ENCODE measurements at regions not wholly inside any gene's neighbourhood (a gene's known extent, or its start where the extent isn't known, plus 50 kb on each side); places are given as distances from the start of the nearest gene placed in this dataset.

DNA sequence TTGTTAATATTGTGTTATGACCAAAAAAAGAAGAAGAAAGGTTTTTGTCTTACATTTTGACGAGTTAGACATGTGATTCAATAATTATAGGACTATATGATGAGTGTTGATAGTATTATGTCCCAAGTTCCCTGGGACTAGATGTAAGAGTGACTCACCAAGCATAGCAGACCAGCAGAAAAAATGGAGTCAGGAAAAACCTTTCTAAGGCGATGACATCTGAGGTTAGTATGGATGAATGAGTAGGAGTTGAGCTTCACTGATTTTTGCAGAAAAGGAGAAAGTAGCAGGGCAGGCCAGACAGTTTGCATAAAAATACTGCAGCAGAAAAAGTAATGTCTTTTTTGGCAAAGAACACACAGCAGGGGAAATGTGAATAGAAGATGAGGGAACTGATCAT, 1041.3 kb upstream of the ADGRL4 start:
- no peak overlapping the region for H3K27ac Mint-ChIP-seq
- H3K4me3 Mint-ChIP-seq, result no peak overlapping the region
- no peaks in the 10 kb centered on the region for H3K9me3 Mint-ChIP-seq (ENCODE audit: low read depth)
- DNase-seq (no peak), ATAC-seq (no peak)
- H3K36me3 Mint-ChIP-seq, result no peaks in the 10 kb centered on the region
- CTCF ChIA-PET, result no interaction called here
- no peaks in the 10 kb centered on the region for H3K27me3 Mint-ChIP-seq
- no peaks in the 10 kb centered on the region for H3K4me1 Mint-ChIP-seq

DNA sequence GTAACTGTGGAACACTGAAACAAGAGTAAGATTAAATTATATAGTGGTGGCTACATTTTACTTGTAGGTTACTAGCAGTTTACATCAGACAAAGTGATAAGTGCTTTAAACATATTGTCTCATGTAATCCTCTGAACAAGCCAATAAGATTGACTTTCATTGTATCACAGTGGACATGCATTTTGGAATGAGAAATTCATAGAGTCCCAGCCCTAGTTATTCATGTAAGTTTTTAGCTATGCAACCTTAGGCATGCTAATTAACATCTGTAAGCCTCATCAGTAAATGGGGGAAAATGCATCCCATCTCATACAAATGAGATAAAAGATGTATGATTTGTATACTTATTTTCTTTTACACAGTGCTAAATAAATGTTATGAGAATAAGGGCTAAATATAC, 1038.1 kb upstream of the ADGRL4 start:
- H3K9me3 Mint-ChIP-seq (ENCODE audit: low read depth), result peaks cover 7% of the 10 kb centered on the region
- no peaks in the 10 kb centered on the region for H3K4me1 Mint-ChIP-seq
- H3K27ac Mint-ChIP-seq, result no peak overlapping the region
- no peaks in the 10 kb centered on the region for H3K36me3 Mint-ChIP-seq
- H3K4me3 Mint-ChIP-seq, result no peak overlapping the region
- CTCF ChIA-PET, result no interaction called here
- no peak for DNase-seq
- ATAC-seq, result no peak
- H3K27me3 Mint-ChIP-seq, result no peaks in the 10 kb centered on the region

DNA sequence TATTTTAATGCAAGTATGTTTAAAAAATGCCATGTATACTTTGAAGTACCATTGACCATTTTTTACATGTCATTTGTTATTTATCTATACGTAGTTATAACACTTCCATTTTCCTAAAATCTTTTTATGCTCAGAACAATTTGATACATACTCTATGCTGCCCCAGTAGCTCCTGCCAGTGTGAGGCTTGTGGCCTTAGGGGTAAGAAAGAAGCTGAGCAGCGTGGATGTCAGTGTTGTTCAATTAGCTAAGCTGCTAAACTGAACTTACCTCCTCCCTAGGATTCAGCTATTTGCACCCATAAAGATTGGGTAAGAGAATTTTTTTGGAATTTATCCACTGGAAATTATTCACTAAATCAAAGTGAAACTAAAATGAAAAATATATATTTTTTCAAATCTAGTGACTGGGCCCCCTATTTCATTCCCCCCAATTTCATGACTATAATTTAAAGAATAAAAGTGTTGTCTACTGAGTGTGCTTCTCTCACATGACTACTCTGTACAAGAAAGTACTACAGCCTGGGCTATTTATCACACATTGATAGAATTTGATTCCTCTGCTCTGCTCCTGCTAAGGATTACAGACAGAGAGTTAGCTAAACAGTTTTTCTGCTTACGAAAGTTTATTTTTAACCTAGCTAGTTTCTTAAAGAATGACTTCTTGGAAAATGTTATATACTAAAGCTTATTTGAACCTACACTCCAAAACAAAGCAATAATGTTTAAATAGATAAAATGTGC, 1030.3 kb upstream of the ADGRL4 start:
- H3K27me3 Mint-ChIP-seq, result no peaks in the 10 kb centered on the region
- DNase-seq, result no peak
- H3K4me3 Mint-ChIP-seq, result no peak overlapping the region
- no peak for ATAC-seq
- peaks cover 10% of the 10 kb centered on the region for H3K9me3 Mint-ChIP-seq (ENCODE audit: low read depth)
- no peak overlapping the region for H3K27ac Mint-ChIP-seq
- H3K4me1 Mint-ChIP-seq, result no peaks in the 10 kb centered on the region
- no peaks in the 10 kb centered on the region for H3K36me3 Mint-ChIP-seq
- CTCF ChIA-PET, result no interaction called here

DNA sequence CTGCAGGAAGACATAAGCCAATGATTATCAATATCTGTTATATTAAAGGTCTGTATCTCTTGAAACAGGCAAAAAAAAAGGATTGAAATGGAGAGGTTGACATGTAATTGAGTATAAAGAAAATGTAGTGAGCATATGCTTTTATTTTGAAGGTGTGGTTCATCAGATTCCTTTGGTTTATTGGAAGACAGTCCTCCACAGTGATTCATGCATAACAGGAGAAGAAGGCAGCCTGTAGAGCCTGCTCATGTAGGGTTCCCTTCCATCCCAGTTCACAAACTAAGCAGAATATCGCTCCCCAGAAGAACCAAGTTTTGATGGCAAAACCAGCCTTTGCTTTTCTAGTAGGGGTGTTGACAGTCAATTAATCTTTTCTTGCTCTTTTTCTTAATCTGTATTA, 1016.8 kb upstream of the ADGRL4 start:
- no peaks in the 10 kb centered on the region for H3K27me3 Mint-ChIP-seq
- ATAC-seq, result no peak
- no peak for DNase-seq
- no peak overlapping the region for H3K4me3 Mint-ChIP-seq
- peaks cover 2% of the 10 kb centered on the region for H3K9me3 Mint-ChIP-seq (ENCODE audit: low read depth)
- H3K27ac Mint-ChIP-seq, result no peak overlapping the region
- CTCF ChIA-PET, result no interaction called here
- H3K4me1 Mint-ChIP-seq, result no peaks in the 10 kb centered on the region
- H3K36me3 Mint-ChIP-seq, result no peaks in the 10 kb centered on the region

DNA sequence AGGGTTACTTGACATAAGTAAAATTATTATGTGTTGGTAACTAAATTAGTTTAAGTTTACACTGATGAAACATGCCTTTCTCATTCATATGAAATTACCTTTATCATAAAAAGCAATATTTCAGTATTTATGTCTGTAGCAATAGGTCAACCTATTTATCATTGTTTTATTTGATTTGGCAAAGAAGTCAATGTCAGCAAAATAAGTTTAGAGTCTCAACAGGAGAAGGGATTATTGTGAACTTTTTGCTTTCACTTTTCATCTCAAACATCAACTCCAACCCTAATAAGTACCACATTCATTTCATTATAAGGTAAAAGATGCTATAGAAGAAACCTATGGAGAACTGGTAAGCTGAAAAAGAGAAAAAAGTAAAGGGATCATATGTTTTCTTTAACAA, 1015.4 kb upstream of the ADGRL4 start:
- CTCF ChIA-PET, result no interaction called here

DNA sequence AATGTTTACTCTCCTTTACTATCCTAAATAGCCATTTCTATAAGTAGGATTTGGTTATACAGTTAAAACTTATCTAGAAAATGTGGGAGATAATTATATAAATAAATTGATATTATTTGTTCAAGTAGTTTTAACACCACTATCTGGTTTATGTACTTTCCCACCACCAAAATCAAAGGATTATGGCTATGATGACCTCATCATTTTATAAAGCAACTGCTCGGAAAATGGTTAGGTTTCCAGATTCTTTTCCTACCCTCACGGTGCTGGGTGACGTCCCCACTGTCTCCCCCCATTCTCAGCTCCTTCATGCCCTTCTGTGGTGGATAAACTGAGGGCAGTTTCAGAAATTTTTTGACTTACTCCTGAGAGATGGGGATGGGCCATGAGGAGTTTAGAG, 1011.8 kb upstream of the ADGRL4 start:
- Mint-ChIP-seq H3K27ac (no peak overlapping the region), H3K9me3 (ENCODE audit: low read depth) (peaks cover 2% of the 10 kb centered on the region), H3K36me3 (no peaks in the 10 kb centered on the region), H3K4me3 (no peak overlapping the region), H3K27me3 (no peaks in the 10 kb centered on the region), H3K4me1 (no peaks in the 10 kb centered on the region)
- DNase-seq (no peak), ATAC-seq (no peak)
- CTCF ChIA-PET, result no interaction called here

More for the DNA sequence above, 1015.4 kb upstream of the ADGRL4 start:
- DNase-seq (no peak), ATAC-seq (no peak)
- Mint-ChIP-seq H3K27me3 (no peaks in the 10 kb centered on the region), H3K4me1 (no peaks in the 10 kb centered on the region), H3K36me3 (no peaks in the 10 kb centered on the region), H3K27ac (no peak overlapping the region), H3K9me3 (ENCODE audit: low read depth) (peaks cover 2% of the 10 kb centered on the region), H3K4me3 (no peak overlapping the region)

DNA sequence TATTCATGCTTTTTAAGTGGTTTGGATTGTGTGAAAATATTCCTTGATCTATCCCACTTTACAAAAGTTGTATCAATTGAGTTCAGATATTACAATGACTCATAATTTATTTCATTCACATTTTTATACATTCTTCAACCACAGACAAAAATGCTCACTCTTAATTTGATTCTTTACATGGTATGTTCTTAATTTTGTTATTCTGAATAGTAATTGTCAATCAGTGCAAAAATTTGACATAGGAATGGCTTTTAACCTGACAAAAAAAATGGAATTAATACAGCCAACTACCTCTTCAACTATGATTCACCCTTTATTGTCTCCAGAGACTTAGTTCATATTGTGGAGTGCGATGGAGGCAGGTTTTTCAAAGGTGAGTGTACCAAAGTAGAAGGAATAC, 1002.4 kb upstream of the ADGRL4 start:
- H3K36me3 Mint-ChIP-seq, result no peaks in the 10 kb centered on the region
- no peak for ATAC-seq
- no peaks in the 10 kb centered on the region for H3K27me3 Mint-ChIP-seq
- H3K4me1 Mint-ChIP-seq, result no peaks in the 10 kb centered on the region
- peaks cover 4% of the 10 kb centered on the region for H3K9me3 Mint-ChIP-seq (ENCODE audit: low read depth)
- CTCF ChIA-PET, result no interaction called here
- no peak overlapping the region for H3K27ac Mint-ChIP-seq
- no peak overlapping the region for H3K4me3 Mint-ChIP-seq
- no peak for DNase-seq

DNA sequence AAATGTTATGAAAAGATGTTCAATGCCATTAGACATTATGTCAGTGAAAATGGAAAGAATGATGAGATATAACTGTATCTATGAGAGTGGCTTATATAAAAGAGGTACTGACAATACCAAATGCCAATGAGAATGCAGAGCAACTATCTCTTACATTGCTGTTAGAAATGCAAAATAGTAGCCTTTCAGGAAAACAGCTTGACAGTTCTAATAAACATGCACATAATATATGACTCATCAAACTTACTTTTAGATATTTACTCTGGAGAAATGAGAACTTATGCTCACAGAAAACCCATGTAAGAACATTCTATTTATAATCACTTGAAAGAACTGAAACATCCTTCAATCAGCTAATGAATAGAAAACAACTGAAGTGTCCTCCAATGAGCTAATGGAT, 996.7 kb upstream of the ADGRL4 start:
- no peak for DNase-seq
- no peaks in the 10 kb centered on the region for H3K27me3 Mint-ChIP-seq
- no peak overlapping the region for H3K4me3 Mint-ChIP-seq
- ATAC-seq, result no peak
- peaks cover 8% of the 10 kb centered on the region for H3K9me3 Mint-ChIP-seq (ENCODE audit: low read depth)
- no peak overlapping the region for H3K27ac Mint-ChIP-seq
- H3K36me3 Mint-ChIP-seq, result no peaks in the 10 kb centered on the region
- no peaks in the 10 kb centered on the region for H3K4me1 Mint-ChIP-seq
- CTCF ChIA-PET, result no interaction called here

DNA sequence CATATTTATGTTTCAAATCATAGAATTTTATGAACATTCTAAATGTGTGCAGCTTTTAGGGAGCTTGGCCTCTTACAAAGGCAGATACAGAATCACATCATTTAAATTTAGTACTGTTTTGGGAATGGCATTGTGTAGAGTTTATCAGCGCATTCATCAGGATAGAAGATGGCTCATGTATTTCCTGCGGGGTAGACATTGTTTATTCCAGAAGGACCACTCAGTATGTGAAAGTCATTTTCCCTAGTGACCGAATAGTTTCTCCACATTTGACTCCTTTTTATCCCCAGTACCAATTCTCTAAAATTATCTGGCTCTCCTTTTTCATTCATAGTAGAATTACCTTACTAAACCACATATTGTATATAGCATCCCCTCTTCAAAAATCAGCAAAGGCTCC, 981.9 kb upstream of the ADGRL4 start:
- Mint-ChIP-seq H3K36me3 (no peaks in the 10 kb centered on the region), H3K9me3 (ENCODE audit: low read depth) (peaks cover 12% of the 10 kb centered on the region), H3K4me3 (no peak overlapping the region), H3K27me3 (no peaks in the 10 kb centered on the region), H3K27ac (no peak overlapping the region), H3K4me1 (no peaks in the 10 kb centered on the region)
- CTCF ChIA-PET, result no interaction called here
- DNase-seq (no peak), ATAC-seq (no peak)

DNA sequence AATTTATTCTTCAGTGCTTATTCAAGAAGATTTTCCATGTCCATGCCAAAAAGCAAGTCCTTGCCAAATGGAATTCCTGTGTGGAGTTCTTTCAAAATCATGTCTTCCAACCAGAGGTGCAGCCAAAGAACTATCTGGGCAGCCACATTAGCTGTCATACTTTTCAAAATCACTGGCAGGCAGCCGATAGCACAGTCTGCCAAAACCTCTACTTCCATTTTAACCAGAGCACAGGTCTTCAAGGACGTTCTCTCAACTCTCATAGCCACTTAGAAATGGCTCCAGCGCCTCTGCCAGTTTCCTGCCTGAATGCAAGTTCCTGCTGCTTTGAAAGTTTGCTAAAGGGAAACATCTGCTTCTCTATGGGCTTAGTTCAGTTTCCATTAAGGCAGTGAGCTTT, 975.7 kb upstream of the ADGRL4 start:
- no peaks in the 10 kb centered on the region for H3K36me3 Mint-ChIP-seq
- H3K27me3 Mint-ChIP-seq, result no peaks in the 10 kb centered on the region
- H3K27ac Mint-ChIP-seq, result no peak overlapping the region
- ATAC-seq (no peak), DNase-seq (no peak)
- no peak overlapping the region for H3K4me3 Mint-ChIP-seq
- H3K4me1 Mint-ChIP-seq, result no peaks in the 10 kb centered on the region
- H3K9me3 Mint-ChIP-seq (ENCODE audit: low read depth), result peaks cover 15% of the 10 kb centered on the region
- CTCF ChIA-PET, result no interaction called here

DNA sequence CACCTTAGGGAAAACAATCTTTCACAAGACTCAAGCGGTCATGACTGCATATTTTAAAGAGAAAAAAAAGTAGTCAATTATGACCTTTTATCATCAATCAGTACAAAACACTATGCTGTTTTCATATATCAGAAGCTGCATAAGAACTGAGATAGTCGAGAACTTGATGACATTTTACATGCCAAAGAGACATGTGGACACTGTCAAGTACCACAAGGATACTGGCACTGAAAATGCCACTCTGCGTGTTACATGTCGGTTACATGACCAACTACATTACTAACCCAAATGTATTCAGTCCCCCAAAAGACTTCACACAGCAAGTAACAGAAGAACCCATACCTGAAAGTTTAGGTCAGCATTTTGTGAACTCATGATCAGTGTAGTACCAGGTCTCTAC, 975.0 kb upstream of the ADGRL4 start:
- Mint-ChIP-seq H3K27me3 (no peaks in the 10 kb centered on the region), H3K27ac (no peak overlapping the region), H3K36me3 (no peaks in the 10 kb centered on the region), H3K4me3 (no peak overlapping the region), H3K9me3 (ENCODE audit: low read depth) (peaks cover 15% of the 10 kb centered on the region), H3K4me1 (no peaks in the 10 kb centered on the region)
- ATAC-seq (no peak), DNase-seq (no peak)
- CTCF ChIA-PET, result no interaction called here

DNA sequence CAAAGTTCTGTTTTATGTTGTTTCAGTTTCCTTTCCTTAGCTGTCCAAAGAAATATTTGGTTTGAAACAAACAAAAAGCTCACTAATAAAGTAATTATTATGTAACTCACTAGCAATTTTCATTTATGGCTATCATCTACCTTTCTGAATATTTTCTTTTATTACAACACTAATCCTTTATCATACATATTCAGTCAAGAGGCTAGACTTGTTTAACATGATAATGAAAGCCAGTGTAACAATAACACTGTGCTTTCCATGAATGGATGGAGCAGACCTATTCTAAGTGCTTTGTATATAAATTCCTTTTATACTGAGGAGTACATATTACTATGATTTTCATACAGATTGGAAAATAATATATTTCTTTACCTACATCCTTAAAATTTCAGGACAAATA, 972.8 kb upstream of the ADGRL4 start:
- Mint-ChIP-seq H3K27ac (no peak overlapping the region), H3K36me3 (no peaks in the 10 kb centered on the region), H3K4me3 (no peak overlapping the region), H3K9me3 (ENCODE audit: low read depth) (peaks cover 8% of the 10 kb centered on the region), H3K4me1 (no peaks in the 10 kb centered on the region), H3K27me3 (no peaks in the 10 kb centered on the region)
- CTCF ChIA-PET, result no interaction called here
- ATAC-seq (no peak), DNase-seq (no peak)

DNA sequence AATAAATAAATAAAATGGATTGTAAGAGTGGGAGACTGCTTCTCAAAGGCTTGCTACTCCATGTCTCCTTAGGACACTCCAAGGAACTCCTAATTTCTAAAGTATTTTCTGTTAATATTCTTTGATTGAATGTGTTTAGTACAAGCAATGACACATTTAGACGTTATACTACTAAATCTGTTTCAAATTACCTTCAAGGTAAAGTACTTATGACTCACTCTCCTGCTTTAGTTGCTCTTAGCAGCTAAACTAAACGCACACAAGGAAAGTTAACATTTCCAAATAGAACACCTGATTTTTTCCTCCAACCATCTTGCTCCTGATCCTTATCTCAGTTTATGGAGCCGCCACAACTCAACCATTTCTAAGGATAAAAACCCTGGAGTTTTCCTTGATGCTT, 969.8 kb upstream of the ADGRL4 start:
- peaks cover 10% of the 10 kb centered on the region for H3K9me3 Mint-ChIP-seq (ENCODE audit: low read depth)
- H3K27me3 Mint-ChIP-seq, result no peaks in the 10 kb centered on the region
- no peak for ATAC-seq
- H3K4me1 Mint-ChIP-seq, result no peaks in the 10 kb centered on the region
- no peak overlapping the region for H3K4me3 Mint-ChIP-seq
- H3K36me3 Mint-ChIP-seq, result no peaks in the 10 kb centered on the region
- no peak overlapping the region for H3K27ac Mint-ChIP-seq
- DNase-seq, result no peak
- CTCF ChIA-PET, result no interaction called here

DNA sequence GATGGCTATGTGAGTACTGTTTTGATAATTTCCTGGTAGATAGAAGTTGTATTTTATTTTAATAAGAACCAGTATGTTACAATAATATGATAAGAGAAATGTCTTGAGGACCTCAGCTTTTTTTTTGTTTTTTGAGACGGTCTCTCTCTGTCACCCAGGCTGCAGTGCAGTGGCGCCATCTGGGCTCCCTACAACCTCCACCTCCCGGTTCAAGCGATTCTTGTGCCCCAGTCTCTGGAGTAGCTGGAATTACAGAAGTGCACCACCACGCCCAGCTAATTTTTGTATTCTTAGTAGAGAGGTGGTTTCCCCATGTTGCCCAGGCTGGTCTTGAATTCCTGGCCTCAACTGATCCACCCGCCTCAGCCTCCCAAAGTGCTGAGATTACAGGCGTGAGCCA, 968.1 kb upstream of the ADGRL4 start:
- Mint-ChIP-seq H3K27ac (no peak overlapping the region), H3K36me3 (no peaks in the 10 kb centered on the region), H3K4me3 (no peak overlapping the region), H3K4me1 (no peaks in the 10 kb centered on the region), H3K9me3 (ENCODE audit: low read depth) (peaks cover 10% of the 10 kb centered on the region), H3K27me3 (no peaks in the 10 kb centered on the region)
- ATAC-seq (no peak), DNase-seq (no peak)
- CTCF ChIA-PET, result no interaction called here

DNA sequence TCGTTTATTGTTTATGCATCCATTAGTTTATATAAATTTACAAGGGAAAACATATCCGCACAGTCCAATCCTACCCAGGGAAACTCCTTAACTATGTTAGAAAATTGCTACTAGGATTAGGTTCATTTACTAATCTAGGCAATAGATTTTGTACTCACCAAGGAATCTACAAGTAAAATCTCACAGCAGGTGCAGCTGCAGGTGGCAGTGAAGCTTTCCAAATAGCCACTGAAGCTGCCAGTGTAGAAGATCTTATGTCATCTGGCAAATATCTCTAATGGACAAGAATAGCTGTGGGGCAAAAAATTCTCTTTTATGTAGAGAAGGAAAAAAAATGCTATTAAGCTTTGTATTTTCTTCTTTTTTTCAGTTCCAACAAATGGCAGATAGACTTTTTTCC, 963.4 kb upstream of the ADGRL4 start:
- CTCF ChIA-PET, result no interaction called here
- Mint-ChIP-seq H3K4me1 (no peaks in the 10 kb centered on the region), H3K27ac (no peak overlapping the region), H3K36me3 (no peaks in the 10 kb centered on the region), H3K9me3 (ENCODE audit: low read depth) (peaks cover 4% of the 10 kb centered on the region), H3K27me3 (no peaks in the 10 kb centered on the region), H3K4me3 (no peak overlapping the region)
- ATAC-seq (no peak), DNase-seq (no peak)

Data from activated CD8-positive, alpha-beta memory T cell treated with anti-CD3 and anti-CD28 coated beads, Interleukin-2, amount 10 ng/mL, durations not matched to agents 7 days and 5 days (primary cell).